Posterior cingulate gyrus (tissue), 11 donors: ENCODE measurements at regions not wholly inside any gene's neighbourhood (a gene's known extent, or its start where the extent isn't known, plus 50 kb on each side); places are given as distances from the start of the nearest gene placed in this dataset.
A peak's percentile ranks its signal among the peaks of the same experiment; 100 is the strongest.

Source experiments
- DNase-seq, 10 donors: peaks; one replicate each; pipeline versions ENCODE4 v3.0.0 to v3.0.0-alpha.2; 2020 to 2021; ENCODE audit warnings: mixed read lengths in 3 of 10
- intact Hi-C: fragments of 100-400 bp; cut with DNase I; formaldehyde crosslinking; loops from one replicate; pipeline ENCODE4 v1.15.1; 2023

DNA sequence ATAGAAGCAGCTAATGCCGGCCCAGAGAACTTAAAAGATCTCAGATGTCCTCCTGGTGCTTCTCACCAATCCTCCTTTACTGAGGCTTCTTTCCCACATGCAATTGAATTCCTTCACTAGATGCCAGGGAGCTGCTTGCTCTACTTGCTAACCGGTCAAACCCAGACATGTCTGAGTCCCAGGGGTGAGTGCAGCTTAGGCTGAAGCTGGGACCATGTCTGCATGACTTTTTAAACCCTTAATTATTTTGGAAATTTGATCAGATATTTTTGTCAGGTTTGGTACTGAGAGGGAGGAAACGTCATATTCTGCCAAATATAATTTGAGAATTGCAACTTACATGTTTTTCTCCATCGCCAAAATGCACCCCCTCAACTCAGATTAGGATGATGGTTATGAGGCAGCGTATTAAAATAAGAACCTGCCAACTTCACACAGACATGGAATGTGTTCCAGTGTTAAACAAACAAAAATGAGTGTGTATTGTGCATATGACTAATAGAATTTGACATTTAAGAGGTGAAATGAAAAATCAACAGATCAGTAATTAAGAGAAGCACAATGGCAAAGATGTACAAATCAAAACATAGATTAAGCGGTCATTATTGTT lies 529.5 kb downstream of the ETS1 start:
- intact Hi-C loops: no loop called here
- no peak for DNase-seq

DNA sequence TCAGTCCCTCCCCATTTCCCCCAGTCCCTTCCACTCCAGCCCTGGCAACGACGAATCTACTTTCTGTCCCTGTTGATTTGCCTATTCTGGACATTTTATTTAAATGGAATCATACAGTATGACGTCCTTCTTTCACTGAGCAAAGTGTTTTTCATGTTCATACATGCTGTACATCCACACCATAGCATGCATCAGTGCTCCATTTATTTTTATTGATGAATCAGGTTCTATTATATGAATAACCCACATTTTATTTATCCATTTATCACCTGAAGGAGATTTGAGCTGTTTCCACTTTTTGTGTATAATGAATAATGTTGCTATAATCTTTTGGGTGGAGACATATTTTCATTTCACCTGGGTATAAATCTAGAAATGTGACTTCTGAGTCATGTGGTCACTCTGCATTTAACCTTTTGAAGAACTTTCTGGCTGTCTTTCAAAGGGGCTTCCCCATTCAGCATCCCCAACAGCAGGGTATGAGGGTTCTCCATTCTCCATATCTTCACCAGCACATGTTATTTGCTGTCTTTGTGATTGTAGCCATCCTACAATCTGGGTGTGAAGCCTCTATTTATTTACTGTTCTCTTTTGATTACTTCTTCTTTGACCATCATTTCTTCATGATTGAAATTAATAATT lies 531.7 kb downstream of the ETS1 start:
- intact Hi-C loops: no loop called here
- DNase-seq: no peak

DNA sequence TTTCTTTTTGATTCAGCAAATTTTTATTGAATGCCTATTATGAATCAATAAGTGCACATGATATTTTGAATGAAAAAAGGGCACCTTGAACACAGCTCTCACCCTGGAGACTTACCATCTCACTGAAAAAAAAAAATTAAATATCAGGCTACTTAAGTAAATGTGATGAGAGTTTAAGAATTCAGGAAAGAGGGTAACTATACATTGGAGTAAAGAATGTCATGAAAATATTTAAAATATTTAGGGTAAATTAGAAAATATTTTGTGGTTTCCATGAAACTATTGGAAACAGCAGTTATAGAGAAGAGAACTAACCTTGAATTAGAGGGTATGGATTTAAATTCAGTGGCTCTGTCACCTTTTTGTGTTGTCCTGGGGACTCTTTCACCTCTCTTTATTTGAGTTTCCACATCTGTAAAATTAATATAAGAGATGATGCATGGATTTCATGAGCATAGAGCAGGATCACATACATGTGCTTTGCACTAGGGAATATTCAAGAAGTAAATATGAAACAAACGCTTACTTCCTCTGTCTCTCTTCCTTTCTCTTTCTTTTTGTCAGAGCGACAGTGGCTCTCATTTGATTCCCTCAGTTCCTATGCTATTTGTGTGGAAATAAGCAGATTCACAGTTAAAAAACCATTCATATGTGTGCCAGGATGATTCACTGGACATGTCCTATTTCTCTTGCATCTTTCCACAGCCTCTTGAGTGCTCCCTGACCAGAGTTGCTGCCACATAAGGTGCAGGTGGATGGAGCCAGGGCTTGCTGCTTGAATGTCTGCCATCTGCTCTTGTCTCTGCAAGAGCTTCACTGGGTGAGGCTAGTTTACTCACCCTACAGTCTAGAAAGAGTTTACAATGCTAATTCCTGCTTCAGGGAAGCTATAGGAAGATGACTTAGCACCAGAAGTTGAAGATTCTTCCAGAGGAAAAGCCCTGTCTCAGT lies 533.1 kb downstream of the ETS1 start:
- no peak for DNase-seq
- intact Hi-C loops: no loop called here

DNA sequence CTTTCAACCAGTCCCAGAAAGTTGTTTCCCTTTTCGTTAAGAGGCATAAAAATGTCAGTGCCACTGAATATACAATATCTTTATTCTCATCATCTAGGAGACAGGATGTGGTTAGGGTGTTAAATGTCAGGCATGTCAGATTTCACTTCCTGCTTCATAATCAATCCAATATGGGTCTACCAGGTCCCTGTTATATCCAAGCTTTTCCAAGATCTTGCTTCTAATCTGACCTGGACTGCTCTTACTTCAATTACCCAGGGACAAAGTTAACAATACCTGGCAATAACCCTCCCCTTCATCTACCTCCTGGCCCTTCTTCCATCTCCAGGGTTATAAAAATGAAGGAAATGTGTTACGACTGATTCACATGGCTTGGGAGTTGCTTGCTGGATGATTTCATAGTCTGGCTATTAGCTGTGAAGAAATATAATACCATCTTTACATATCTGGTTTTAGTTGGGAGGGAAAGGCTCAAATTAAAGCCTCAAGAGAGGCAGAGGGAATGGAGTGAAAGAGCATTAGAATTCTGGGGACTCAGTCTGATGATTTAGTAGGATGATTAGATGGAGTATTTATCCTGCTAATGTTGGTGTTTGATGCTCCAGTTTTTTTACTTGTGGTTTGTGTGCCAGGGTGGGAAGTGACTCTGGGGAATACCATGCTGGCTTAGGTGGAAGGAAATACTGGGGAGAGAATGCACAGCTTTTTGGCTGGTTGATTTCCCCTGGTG lies 534.3 kb downstream of the ETS1 start:
- intact Hi-C loops: no loop called here
- DNase-seq: no peak

DNA sequence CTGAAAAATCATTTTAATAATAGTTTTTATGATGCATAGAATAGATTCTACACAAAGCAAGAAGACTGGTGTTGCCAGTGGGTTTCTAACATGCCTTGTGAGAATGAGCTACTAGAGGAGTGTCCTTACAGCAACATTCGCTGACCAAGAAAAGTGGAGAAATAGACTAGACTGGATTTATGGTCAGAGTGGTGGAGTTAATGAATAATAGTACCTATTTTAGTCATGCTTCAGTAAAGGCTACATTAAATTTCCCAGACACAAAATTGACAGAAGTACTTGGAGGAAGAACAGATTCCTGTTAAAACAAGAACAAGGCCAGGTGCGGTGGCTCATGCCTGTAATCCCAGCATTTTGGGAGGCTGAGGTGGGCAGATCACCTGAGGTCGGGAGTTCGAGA lies 539.2 kb downstream of the ETS1 start:
- intact Hi-C loops: no loop called here
- no peak for DNase-seq

DNA sequence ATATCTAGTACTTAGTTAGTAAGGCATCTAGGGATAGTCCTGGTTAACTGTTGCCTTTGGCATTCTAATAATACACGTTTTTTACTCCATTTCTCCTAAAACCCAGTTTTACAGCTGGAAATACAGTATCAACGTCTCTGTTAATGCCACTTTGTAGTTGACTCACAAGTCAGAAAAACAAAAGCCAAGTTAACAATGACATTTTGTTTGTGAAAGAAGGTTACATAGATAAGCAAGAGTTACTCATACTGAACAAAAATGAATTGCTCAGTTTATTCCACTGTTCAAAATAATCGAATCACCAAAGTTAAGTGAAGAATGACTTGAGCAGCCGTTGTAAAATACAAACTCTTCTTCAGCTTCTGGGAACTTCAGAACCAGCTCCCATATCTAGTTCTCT lies 540.3 kb downstream of the ETS1 start:
- no peak for DNase-seq
- intact Hi-C loops: no loop called here

DNA sequence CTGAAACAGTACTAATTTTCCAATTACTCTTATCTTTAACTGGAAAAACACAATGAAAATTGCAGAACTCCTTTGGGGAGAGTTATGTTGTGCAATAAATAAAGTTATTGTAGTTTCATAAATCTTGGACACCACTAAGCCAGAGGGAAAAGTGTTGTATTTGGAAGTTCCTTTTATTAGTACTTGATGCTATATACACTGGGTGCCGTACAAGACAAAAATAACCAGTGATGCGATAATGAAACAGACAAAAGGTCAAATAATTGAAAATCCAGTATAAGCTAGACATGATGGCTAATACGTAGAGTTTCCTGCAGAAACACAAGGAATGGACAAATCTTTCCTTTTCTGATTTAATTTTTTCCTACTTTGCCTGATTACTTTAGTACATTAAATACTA lies 541.1 kb downstream of the ETS1 start:
- intact Hi-C loops: no loop called here
- no peak for DNase-seq

DNA sequence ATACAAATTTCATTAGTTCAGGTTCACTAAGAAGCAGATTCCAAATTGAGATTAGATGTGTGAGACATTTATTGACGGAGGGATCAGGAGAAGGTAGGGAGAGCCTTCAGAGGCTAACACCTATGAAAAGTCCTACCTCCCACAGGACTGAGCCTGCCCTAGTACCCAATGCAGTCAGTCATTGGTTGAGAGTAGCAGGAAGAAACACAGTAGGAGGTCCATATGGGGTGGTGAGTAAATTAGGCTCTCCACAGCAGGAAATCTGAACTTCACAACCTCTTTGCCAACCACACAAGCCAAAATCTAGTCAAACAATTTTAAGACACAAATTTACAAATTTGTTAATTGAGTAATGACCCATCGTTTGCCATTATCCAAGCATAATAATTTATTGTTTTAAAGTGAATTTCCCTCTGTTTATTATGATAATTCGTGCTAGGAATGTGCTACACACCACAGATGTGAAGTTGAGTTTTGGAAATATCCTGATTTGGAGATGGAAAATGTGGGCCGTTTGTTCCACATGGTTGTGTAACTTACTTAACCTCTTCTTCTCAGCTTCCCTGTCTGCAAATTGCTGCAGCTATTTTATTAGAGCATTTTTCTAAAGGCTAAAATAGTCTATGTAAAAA lies 542.1 kb downstream of the ETS1 start:
- DNase-seq: no peak
- intact Hi-C loops: no loop called here

DNA sequence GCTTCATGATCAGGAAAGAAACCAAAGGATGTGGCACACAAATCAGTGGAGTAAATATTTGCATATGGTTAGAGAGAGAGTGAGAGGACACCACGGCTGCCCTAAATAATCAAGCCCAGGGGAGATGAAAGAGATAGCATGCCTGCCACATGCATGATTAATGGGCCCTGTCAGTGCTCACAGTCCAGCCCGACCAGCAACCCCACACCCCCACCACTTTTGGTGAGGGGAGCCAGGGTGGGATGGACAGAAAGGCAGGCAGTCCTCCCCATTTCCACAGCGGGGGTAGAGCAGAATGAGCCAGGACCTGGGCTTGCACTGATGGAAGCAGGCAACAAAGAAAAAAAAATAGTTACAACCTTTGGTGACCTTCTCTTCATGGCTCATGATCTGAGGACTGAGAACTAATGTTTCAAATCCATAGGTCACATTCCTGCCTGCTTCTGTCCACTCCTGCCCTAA lies 545.0 kb downstream of the ETS1 start:
- DNase-seq: no peak
- intact Hi-C loops: no loop called here

DNA sequence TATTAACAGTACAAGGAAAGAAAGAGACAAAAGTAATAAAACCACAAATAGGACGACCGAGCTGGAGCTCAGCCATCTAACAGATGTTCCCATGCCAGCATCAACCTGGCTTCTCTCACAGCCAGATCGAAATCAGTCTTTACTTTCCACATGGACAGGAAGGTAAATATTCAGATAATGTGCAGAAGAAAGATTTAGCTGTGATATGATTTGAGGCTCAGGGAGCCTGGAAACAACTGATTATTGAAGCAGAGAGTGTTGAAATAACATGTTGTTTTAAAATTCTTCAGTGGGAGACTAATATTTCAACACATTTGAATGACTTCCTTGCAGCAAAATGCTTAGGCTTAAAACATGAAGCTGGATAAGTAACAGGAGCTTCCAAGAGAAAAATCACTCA lies 546.8 kb downstream of the ETS1 start:
- intact Hi-C loops: no loop called here
- DNase-seq: no peak

DNA sequence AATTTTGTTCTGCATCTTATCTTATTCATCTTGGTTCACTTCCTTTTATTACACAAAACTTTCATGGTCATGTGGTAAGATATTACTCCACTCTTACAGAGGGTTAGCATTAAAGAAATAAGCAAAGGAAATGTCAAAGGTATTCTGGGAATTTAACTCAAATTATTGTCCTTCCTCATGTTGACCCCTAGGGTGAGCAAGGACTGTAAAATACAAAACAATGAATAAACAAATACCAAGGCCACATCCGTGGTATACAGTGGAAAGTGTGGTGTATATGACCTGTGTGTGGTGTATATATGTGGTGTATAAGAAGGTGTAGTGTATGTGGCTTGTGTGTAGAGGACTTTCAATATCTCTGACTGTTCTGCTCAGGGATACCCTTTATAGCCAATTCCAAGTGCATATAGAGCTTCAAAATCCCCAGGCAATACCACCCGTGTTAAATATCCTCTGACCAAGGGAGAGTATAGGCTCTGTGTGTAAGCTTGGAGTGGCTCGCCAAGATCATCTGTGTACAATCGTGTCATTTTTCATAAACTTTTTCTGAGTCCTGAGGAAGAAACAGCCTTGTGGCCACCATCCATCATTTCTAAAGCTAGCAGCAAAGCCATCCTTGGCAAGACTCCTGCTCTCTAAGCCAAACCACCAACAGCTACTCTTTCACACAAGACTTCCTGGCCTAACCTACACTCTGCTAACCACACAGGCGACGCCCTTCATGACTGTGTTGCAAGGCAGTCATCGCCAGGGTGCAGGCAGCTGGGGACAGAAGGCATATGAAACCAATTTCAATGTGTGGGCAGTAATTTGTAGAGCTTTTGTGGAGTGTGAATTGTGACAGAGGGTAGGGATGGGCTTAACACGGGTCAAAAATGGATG lies 548.0 kb downstream of the ETS1 start:
- peak in 1 of 10 donors; percentile 62 for DNase-seq
- intact Hi-C loops: no loop called here

DNA sequence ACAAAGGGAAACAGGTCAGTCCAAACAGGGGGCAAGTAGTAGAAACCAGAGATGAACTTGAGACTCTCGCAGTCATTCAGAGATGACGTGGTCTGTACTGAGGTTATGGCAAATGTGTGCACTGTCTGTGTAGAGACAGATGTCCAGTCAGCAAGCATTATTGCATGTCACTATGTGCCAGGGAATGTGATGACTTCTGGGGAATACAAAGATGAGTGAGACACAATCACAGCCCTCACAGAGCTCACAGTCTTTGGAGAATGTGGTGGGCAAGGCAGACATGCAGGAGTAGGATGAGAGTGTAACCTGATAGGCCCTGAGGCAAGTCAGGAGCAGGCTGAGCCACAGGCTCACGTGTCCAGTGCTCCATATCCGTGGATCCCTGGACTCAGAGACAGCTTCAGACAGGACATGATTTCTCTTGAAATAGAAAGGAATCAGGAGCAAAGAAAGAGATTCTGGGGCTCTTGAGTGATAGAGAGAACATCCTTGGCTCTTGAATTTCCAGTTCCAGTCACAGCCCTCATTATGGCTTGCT lies 550.7 kb downstream of the ETS1 start:
- no peak for DNase-seq
- intact Hi-C loops: no loop called here

DNA sequence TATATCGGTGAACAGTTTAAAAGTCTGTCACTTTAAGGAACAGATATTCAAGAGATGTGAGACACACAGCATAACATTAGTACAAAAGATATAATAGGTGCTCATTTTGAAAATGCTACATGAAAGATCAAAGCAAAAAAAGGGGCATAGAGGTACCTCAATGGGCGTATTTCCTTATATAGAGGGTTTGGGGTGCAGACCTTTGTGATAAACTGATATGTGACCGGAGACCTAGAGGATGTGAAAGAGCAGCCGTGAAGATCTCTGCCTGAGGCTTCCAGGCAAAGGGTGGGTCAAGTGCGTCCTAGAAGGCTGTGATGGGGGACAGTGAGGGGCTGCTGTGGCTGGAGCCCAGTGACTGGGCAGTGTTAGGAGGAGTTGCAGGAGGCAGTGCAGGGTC lies 551.4 kb downstream of the ETS1 start:
- intact Hi-C loops: no loop called here
- DNase-seq: no peak

DNA sequence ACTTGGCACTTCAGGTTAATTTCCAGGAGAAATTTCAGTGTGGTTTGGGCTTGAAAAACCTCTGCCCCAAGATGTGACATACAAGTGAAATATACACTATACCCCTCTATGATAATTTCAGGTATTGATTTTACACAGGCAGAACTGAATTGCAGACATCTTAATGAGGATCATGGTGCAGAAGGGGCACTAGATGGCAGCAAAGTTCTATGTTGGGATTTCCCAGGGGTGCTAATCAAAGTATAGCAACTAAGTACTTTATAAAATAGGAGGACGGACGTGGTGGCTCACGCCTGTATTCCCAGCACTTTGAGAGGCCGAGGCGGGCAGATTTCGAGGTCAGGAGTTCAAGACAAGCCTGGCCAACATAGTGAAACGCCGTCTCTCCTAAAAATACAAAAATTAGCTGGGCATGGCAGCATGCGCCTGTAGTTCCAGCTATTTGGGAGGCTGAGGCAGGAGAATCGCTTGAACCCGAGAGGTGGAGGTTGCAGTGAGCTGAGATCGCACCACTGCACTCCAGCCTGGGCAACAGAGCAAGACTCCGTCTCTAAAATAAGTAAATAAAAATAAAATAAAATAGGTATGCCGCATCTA lies 555.7 kb downstream of the ETS1 start:
- intact Hi-C loops: loop anchor here (5.0 kb wide), 2 partner anchors 126 to 801 kb away; no protein-coding TSS in a partner anchor
- DNase-seq: peak in 6 of 10 donors; percentile 11 to 80 (median 46)

DNA sequence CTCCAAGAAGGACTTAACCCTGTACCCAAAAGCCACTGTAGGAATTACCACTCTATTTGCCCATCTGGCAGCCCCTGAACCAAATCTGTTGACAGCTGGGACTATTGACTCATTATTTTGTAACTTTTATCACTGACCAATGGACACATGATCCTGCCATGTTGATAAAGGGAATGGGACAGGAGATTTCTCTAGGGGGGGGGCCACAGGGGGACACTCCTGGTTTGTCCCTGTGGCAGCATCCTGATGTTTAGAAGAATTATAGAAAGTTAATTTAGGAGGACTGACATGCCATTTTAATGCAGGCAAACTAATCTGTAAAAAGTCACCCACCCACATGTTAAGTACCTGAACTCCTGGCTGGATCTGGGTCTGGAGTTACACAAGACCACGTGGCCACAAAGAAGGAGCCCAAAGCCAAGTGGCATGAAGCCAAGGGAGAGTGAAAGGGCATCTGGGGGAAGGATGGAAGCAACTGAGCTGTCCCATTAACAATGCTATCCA lies 558.1 kb downstream of the ETS1 start:
- intact Hi-C loops: no loop called here

DNA sequence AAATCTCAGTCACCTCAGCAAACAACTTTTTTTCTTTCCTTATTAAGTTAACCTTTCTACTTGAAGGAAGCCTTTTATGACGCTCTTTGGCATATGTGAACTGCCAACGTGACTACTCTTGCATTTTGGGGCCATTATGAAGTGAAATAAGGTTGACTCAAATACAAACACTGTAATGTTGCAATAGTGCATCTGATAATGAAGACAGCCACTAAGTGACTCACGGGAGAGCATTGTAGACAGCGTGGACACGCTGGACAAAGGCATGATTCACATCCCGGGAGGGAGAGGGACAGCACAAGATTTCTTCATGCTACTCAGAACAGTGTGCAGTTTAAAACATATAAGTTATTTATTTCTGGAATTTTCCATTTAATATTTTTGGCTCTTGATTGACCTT lies 560.8 kb downstream of the ETS1 start:
- DNase-seq: no peak
- intact Hi-C loops: no loop called here

More for the DNA sequence above, 558.1 kb downstream of the ETS1 start:
- no peak for DNase-seq

DNA sequence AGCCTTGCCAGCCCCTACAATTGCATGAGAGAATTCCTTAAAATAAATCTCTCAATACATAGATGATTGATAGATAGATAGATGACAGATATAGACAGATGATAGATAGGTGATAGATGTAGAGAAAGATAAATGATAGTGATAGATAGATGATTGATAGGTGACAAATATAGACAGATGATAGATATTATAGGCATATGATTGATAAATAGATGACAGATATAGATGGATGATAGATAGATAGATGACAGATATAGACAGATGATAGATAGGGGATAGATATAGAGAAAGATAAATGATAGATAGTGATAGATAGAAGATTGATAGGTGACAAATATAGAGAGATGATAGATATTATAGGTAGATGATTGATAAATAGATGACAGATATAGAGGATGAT lies 564.6 kb downstream of the ETS1 start:
- intact Hi-C loops: no loop called here
- DNase-seq: no peak

DNA sequence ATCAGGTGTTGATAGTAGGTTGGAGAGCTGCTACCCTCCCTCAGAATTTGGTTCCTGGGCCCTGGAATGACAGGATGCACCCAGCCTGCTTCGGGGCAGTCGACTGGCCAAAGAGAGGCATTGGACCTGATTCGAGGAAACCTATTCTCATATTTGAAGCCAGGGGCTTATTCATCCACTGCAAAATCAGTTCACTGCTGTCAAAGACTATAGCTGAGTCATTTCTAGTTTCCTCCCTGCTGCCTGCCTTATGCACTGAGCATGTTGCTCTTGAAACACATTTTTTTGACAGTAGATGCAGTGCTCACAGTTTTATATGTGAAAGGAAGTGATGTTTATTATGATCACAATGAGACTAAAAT lies 565.4 kb downstream of the ETS1 start:
- DNase-seq: no peak
- intact Hi-C loops: no loop called here
